Stimulated activated CD4-positive, alpha-beta T cell treated with anti-CD3 and anti-CD28 coated beads, Interleukin-1b, Interleukin-23, amount 100 ng/mL, for 4 hours (primary cell): ENCODE measurements at regions not wholly inside any gene's neighbourhood (a gene's known extent, or its start where the extent isn't known, plus 50 kb on each side); places are given as distances from the start of the nearest gene placed in this dataset.
"Not testable (repeated sequence)": the region's sequence is repeated elsewhere in the genome, so short reads cannot be mapped to it uniquely, and the experiment has no call there.

Experiments
- DNase-seq, 2 donors: peaks; one replicate each; pipeline ENCODE4 v3.0.0-alpha.2; 2020; ENCODE audit warnings: low read depth in 2 of 2

DNA sequence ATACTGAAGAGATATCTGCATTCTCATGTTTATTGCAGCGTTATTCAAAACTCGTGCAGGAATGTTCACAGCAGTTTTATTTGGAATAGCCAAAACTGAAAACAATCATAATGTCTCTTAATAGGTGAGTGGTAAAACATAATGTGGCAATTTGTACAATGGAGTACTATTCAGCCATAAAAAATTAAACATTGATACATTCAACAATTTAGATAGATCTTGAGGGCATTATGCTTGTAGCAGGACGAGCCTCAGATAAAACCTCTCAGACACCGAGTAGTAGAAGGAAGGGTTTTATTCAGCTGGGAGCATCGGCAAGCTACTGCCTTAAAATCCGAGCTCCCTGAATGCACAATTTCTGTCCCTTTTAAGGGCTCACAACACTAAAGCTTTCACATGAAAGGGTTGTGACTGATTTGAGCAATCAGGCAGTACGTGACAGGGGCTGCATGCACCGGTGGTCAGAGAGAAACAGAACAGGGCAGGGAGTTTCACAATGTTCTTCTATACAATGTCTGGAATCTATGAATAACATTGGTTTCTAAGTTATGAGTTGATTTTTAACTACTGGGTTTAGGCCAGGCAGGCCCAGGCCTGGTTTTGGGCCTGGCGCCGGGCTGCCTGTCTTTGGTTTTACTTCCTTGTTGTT lies 195.3 kb upstream of the PRSS16 start:
- not testable (repeated sequence) for DNase-seq

DNA sequence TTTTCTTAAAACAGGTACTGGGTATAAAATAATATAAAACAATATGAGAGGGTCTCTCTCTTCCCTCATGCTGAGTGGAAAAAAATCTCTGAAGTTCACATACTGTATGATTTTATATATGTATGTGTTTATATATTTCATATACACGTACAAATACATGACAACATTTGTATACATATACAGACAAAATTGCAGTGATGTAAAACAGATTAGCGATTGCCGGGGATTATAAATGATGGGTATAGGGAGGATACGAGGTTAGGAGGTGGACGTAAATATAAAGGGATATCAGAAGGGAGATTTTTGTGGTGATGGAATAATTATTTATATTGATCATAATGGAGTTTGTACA lies 194.8 kb upstream of the PRSS16 start:
- no peak for DNase-seq

DNA sequence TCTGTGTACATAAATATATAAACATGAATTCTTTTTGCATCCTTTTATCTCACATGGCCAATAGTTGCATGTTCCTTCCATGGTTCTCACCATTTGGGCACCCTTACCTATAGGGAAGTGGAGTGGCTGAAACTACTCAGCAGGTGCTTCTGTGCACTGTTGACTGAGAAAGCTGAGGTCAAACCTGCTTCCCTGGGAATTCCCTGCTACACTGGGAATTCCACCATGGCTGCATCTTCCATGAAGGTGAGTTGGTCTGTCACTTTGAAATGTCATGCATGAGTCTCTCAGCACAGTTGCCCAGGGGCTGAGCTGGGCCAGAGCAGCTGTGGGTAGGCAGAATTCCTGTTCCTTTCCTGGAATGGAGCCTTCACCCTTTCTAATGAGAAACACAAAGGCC lies 193.8 kb upstream of the PRSS16 start:
- no peak for DNase-seq

DNA sequence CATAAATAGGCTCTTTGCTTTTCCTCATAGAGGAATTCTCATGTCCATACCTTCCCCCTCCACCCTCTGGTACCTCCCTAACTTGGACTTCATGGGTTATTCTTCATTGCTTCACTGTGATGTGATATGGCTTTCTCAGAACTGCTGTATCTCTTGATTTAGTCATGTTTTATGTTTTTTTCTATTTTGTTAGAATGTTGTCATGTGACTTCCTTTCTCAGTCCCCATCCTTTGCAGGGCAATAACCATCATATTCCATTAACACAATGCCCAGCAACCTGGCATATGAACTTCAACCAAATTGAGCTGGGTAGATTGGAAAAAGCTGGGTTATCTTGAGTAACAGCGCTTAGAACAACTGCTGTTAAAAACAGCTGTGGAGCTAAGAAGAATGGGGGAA lies 190.9 kb upstream of the PRSS16 start:
- DNase-seq: no peak

DNA sequence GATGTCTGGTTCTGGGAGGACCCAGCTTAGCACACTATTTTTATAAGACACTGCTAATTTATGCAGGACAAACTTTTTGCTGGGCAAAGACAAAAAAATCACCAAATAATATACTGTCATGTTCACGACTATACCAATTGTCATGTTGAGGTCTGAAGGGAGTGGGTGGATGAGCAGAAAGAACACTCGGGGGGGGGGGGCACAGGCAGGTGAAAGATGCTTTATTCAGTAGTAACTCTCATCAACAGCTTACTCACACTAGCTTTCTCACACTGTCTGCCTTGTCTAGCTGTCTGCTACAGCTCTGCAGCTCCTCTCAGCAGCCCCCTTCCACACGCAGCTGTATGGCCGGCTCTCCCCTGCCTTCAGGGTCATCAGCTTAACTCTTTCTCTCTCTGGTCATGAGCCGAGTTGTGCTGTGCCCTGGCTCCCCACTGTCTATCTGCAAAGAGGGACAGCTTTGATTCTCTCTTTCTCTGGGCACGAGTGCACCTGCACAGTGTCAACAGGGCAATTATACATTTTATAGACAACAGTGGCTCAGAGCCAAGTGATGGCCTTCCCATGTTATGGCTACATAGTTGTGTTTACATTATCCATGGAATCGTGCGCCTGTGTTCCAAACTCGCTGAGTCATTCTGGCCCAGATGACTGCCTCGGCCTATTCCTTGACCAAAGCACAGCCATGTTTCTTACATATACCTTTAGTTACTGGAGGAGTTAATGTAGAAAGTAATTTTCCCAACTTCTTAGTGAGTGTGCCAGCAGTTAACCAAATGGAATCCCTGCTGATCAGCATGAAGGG lies 187.7 kb upstream of the PRSS16 start:
- no peak for DNase-seq

DNA sequence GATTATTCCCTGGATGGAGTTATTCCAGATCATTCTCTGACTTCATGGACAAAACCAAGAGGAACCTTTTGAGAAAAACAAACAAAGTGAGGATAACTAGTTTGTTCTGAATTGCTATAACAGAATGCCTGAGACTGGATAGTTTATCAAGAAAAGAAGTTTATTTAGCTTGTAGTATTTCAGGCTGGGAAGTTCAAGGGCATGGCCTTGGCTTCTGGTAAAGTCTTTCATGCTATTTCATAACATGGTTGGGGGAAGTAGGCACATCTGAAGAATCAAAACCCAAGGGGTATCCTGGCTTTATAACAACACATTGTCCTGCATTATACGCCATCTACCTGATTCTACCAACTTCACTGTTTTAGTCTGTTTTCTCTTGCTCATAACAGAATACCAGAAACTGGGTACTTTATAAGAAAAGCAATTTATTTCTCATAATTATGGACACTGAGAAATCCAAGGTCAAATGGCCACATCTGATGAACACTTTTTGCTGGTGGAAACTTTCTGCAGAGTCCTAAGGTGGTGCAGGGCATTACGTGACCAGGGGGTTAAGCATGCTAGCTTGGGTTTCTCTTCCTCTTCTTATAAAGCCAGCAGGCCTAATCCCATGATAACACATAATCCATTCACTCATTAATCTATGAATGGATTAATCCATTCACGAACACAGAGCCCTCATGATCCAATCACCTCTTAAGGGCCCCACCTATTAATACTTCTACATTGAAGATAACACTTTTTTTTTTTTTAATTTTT lies 186.1 kb upstream of the PRSS16 start:
- no peak for DNase-seq

DNA sequence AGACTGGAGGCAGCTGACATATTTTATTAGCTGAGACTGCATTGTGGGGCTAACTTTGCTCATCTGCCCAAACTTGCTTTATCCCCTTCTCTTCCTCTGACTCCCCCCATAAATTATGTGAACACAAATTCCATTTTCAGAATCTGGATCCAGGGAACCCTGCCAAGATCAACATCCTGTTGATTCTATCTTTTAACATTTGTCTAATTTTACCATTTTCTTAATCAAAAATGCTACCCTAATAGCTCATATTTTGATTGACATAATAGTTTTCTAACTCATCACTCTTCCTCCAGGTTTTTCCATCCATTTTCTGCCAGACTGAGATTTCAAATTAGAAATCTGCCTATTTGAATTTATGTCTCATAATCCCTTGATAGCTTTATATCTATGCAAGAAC lies 184.7 kb upstream of the PRSS16 start:
- DNase-seq: no peak

DNA sequence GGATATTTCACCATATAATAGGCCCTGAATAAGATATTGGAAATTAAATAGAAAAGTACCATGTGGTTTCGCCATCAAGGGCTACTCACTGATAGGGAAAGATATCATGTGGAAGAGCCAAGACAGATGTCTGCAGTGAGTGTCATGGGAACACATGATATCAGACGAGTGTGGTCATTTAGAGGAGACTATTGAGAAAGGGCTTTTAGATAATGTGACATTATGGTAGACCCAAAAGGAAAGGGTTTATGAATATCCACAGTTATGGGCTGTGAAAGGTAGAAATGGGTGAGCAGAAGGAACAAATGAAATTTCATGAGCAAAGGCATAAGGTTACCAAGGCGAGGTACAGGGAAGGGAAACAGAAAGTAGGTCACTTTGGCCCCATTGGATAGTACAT lies 182.3 kb upstream of the PRSS16 start:
- DNase-seq: no peak

DNA sequence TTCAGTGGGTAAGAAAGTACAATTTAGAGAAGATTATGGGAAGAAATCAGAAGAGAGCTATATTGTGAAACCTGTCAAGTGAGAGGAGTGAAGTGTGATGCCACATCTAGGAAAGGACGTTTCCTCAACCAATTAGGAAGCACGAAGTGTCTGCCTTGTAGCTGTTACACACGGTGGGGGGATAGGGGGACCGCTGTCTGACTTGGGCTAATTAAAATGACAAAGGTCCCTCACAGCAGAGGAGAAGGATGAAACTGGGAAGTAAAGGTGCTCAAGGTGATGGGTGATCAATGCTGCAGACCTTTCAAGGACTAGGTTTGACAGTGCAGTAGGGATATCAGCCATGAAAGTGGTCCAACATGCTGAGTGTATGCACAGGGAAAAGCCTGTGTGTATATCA lies 181.1 kb upstream of the PRSS16 start:
- DNase-seq: no peak

DNA sequence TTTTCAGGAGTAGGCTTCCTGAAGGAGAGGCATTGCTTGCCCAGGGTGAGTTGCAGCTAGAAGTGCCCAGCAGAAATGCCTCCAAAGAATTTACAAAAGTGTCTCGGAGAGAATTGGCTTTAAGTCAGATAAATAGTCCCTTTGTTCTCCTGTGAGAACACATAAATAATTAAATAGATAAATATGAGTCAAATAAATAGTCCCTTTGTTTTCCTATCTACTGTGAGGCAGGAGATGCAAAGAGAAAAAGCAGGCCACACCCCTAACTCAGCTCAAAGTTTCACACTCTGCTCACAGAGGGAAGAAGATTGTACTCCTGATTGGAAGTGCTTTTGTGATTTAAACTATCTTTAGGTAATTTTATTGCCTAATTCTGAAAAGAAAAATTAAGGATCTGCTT lies 180.7 kb upstream of the PRSS16 start:
- no peak for DNase-seq

DNA sequence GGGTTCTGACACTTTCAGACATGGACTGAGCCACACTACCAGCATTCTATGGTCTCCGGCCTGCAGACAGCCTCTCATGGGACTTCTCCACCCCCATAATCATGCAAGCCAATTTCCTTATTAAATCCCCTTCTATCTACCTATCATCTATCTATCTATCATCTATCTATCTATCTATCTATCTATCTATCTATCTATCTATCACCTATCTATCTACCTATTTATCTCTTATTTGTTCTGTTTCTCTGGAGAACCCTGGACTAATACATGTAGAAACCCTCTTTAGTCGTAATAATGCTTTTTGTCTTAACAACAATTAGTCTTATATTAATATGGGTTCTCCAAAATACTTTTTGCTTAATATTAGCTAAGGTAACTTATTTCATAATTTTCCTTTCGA lies 174.1 kb upstream of the PRSS16 start:
- DNase-seq: no peak

DNA sequence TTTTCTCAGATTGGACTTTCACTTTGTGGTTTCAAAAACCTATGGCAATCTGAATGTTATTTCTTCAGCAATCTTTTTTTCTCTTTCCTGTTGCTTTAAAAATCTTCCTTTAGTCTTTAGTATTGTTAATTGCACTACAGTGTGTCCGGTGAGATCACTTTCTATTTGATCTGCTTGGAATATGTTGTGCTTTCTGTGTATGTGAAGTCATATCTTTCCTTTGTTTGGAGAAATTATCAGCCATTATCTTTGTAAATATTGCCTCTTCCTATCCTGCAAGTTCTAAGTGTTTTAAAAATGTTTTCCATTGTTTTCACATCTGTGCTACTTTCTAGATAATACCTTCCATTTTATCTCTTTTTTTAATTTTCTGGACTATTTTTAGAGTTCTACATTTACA lies 171.4 kb upstream of the PRSS16 start:
- no peak for DNase-seq

DNA sequence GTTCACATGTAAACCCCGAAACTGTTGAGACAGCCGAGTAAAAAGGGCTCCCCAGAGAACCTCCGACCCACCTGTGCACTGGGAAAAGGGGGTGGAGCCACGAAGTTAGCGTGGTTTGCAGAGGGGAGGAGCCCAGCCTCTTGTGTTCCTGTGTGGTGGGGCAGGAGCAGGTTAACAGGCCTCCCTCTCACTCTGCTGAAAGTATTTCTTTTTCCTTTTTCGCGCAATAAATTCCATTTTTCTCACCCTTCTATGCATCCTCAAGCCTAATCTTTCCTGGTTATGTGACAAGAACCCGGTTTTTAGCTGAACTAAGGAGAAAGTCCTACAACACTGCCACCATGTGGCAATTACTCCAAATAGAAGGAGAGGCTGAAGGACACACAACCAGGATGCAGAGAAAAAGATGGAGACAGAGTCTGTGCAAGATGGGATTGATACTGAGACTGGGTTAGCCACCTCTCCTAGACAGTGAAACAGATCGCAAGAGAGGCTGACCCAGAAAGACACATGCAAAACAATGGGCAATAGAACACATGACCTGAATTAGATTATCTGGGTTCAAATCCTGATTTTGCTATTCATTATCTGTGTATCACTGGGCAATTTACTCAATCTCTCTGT lies 168.7 kb upstream of the PRSS16 start:
- peak; percentile 9 to 24 for DNase-seq

DNA sequence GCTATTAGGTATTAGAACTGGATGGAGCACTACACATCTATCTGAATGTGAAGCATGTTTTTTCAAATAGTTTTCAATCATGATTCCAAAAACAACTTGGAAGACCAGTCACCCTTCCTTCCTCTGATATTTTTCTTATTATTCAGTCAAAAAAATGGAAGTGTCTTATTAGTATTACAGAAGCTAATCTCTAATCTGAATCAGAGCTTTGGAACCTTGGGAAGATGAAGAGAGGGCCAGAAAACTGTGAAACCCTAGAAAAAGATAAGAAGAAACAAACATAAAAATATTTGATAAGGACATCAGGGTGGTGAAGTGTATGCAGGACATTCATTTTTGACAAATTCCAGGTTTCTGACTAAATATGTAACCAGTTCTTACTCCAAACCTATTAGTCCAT lies 166.3 kb upstream of the PRSS16 start:
- no peak for DNase-seq

DNA sequence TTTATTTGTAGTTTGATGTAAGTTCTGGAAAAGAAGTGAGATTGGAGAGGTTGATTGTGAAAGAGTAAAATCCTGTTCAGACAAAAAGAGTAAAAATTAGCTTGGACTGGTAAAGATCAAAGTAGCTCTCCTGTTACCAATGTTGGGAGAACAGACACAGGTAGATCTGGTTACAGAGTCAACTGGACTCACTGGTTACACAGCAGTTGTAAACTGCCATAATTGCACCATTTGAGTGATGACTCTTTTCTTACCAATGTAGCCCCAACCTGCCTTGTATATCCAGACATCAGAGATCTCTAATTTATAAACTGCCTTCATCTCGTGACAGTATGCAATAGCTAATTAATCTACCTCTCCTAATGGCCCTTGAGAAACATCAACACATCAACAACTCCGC lies 165.6 kb upstream of the PRSS16 start:
- no peak for DNase-seq

DNA sequence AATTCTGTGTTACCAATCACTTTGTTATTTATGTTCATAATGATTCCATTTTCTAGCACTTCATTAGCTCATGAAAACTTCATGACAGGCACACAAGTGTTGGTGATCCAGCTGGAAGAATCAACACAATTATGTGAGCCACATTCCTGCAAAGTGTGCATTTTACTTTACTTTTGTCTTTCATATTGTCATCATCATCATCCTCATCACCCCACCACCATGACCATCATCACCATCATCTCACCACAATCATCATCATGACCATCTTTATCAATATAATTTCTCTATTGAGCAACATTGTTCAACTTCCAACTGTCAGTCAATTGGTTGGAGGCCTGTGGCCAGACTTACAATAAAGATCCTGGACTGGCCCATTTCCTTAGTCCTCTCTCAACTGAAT lies 159.4 kb upstream of the PRSS16 start:
- DNase-seq: no peak

DNA sequence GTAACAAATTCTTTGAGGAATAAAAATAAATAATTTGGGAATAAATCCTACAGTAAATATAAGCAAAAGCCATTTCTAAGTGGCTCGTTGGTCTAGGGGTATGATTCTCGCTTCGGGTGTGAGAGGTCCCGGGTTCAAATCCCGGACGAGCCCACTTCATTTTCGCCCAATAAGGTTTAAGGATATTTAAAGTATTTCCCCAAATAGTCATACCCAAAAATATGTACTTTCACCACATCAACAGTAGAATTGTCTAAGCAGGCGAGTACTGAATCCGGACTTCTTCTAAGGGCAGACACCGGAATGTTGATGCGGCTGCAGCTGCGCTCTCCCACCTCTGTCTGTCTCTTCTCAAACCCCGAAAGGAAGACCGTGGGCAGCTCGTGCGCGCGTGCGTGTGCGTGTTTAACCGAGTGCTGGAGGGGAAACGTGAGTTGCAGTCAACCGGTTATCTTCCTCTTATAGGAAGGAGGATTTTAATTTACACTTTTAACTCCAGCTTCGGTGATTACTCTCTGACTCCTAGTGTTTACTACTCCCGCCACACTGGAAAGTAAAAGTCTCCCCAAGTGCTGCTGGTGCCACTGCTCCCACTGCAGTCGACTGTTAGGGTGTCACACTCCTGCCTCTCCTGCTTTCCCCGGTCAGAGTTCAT lies 155.7 kb upstream of the PRSS16 start:
- peak in 1 of 2 donors; percentile 32 for DNase-seq

DNA sequence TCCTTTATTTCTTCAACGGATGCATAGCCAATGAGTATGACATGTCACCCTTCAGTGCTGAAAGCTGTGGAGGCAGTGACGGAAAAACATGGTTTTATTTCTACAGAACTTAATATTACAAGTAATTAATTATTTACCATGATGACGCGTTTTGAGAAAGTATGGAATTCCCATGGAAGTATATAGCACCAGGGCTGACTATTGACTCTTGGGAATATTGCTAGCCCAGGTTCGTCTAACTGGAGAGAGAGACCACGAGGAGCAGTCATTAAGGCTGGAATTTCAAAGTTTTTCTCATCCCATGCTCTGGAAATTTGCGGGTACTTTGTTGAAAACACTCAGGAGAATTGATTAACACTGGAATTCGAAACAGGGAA lies 155.2 kb upstream of the PRSS16 start:
- DNase-seq: no peak

DNA sequence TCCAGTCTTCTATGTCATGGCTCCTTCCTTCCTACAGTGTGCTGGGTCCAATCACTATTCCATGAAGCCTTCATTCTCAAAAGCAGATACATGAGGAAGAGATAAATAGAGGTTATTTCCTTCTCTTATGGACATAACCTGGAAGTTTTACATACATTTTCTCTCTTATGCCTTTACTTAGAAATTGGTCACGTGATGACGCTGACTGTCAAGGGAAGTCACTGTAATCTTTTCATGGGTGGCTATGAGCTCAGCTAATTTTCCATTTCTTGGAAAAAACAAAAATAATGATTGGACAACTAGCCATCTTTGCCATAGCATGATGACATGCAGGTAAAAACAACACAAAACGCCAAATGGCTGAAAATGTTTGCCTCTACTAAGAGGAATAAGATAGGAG lies 151.6 kb upstream of the PRSS16 start:
- DNase-seq: no peak

DNA sequence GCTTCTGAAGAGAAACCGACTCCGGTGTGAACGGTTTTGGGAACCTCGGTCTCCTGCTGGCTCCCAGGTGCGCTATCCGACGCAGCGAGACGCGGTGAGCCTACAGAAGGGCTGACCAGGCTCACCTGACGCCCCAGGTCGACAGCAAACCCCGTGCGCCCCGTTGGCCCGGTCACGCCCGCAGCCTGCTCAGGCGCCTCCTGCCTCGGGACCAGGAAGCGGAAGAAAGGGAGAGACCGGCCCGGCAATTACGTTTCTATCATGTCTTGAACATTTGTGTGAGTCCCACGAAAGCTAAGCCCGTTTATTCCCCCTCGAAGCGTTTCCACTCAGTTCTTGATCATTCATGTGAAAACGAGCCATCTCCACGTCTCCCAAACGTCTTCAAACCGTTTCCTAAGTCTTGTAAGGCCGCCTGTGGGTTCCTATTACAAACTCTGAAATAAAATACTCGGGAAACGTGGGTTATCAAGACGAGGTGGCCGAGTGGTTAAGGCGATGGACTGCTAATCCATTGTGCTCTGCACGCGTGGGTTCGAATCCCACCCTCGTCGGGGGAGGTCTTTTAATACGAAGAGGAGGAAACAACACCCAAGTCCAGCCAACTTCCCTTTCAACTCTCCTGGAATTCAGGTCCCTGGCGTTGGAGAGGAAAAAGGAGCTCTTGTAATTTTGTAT lies 150.5 kb upstream of the PRSS16 start:
- peak in 1 of 2 donors; percentile 13 for DNase-seq

DNA sequence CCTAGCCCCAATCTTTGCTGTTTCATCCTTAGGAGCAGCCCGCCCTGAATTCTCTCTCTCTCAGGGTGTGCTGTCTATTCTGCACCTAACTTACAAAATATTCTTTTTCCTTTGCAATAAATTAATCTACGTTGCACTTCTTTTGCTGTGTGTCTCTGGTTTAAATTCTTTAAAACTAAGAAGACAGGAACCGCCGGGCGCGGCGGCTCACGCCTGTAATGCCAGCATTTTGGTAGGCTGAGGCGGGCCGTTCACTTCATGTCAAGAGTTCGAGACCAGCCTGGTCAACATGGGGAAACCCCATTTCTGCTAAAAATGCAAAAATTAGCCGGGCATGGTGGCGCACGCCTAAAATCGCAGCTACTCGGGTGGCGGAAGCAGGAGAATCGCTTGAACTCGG lies 148.5 kb upstream of the PRSS16 start:
- DNase-seq: no peak

DNA sequence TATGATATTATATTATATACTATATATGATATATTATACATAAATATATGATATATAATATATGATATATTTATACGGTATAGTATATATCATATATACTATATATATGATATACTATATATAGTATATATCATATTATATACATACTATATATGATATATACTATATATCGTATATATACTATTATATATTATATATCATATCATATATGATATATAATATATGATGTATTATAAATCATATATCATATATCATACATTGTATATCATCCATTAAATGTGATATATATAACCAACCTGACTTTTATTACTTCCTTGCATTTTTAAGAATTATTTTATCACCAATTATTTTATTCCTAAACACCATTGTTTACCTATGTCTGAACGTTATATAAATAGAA lies 146.6 kb upstream of the PRSS16 start:
- DNase-seq: no peak
